ENCODE measurements at regions not wholly inside any gene's neighbourhood (a gene's known extent, or its start where the extent isn't known, plus 50 kb on each side); places are given as distances from the start of the nearest gene placed in this dataset.

- no peak for TF ChIP-seq MXI1 (IDR thresholded peaks at IDR 0.05; ENCODE audit: low read depth, low read length)
- no peak for TF ChIP-seq CTCF (IDR thresholded peaks at IDR 0.05)
- no peak for TF ChIP-seq REST (IDR thresholded peaks at IDR 0.05; ENCODE audit: low read depth, low read length)
- TF ChIP-seq CHD2 (IDR thresholded peaks at IDR 0.05; ENCODE audit: low read length, partially characterized antibody): no peak
- no peak for TF ChIP-seq USF1 (IDR thresholded peaks at IDR 0.05; ENCODE audit: borderline replicate concordance, low read depth)
- no peak for TF ChIP-seq USF2 (IDR thresholded peaks at IDR 0.05; ENCODE audit: borderline replicate concordance, low read depth, low read length)
- no peak for TF ChIP-seq MAX (IDR thresholded peaks at IDR 0.05; ENCODE audit: low read depth)
- H3K27me3 ChIP-seq (ENCODE audit: insufficient read depth): no peaks in the 10 kb centered on the region
- H3K9ac ChIP-seq: no peak overlapping the region
- H3F3A ChIP-seq (replicated peaks; ENCODE audit: insufficient read depth): no peaks in the 10 kb centered on the region
- H2AFZ ChIP-seq (ENCODE audit: low read depth): no peak overlapping the region
- H3K4me3 ChIP-seq (ENCODE audit: low read depth in 2 of 2, low read length in 1 of 2): no peak overlapping the region
- no peaks in the 10 kb centered on the region for H3K79me2 ChIP-seq (ENCODE audit: insufficient read depth)
- DNase-seq: no peak
- H3K4me2 ChIP-seq: no peak overlapping the region
- 5% methylated on average over 1 of the region's 1 CpG for WGBS (ENCODE audit: low lambda C conversion rate)
- H3K27ac ChIP-seq (ENCODE audit: low read depth in 2 of 2, low read length in 1 of 2): no peak overlapping the region
- H3K9me3 ChIP-seq: no peaks in the 10 kb centered on the region
- H3K9me2 ChIP-seq: no peaks in the 10 kb centered on the region
- no peaks in the 10 kb centered on the region for H3K4me1 ChIP-seq (ENCODE audit: control insufficient read depth in 1 of 2, insufficient read depth in 2 of 2, low read depth in 1 of 2, low read length in 1 of 2)
- no peaks in the 10 kb centered on the region for H3K36me3 ChIP-seq (replicated peaks in 1 of 2; ENCODE audit: control insufficient read depth in 1 of 2, insufficient read depth in 2 of 2, low read length in 1 of 2)
- CTCF ChIA-PET: no interaction called here
- no peaks in the 10 kb centered on the region for H4K20me1 ChIP-seq (ENCODE audit: insufficient read depth)
- POLR2A ChIA-PET: no interaction called here
Observed at GRCh38 chr20:17100506-17100905, 126.3 kb upstream of the PCSK2 start.

GRCh38 chr20:17107127-17107526, 119.7 kb upstream of the PCSK2 start:
- ChIA-PET CTCF (no interaction called here), POLR2A (no interaction called here)
- Histone ChIP-seq H3K9ac (no peak overlapping the region), H4K20me1 (ENCODE audit: insufficient read depth) (no peaks in the 10 kb centered on the region), H3K9me2 (no peaks in the 10 kb centered on the region), H3F3A (replicated peaks; ENCODE audit: insufficient read depth) (no peaks in the 10 kb centered on the region), H3K27me3 (ENCODE audit: insufficient read depth) (no peaks in the 10 kb centered on the region), H3K79me2 (ENCODE audit: insufficient read depth) (no peaks in the 10 kb centered on the region), H3K27ac (ENCODE audit: low read depth in 2 of 2, low read length in 1 of 2) (no peak overlapping the region), H3K4me1 (ENCODE audit: control insufficient read depth in 1 of 2, insufficient read depth in 2 of 2, low read depth in 1 of 2, low read length in 1 of 2) (no peaks in the 10 kb centered on the region), H3K36me3 (replicated peaks in 1 of 2; ENCODE audit: control insufficient read depth in 1 of 2, insufficient read depth in 2 of 2, low read length in 1 of 2) (no peaks in the 10 kb centered on the region), H3K4me2 (no peak overlapping the region), H3K9me3 (no peaks in the 10 kb centered on the region), H3K4me3 (ENCODE audit: low read depth in 2 of 2, low read length in 1 of 2) (no peak overlapping the region), H2AFZ (ENCODE audit: low read depth) (no peak overlapping the region)
- DNase-seq: no peak
- WGBS (ENCODE audit: low lambda C conversion rate): 27% methylated on average over 6 of the region's 6 CpGs
- TF ChIP-seq MAX (IDR thresholded peaks at IDR 0.05; ENCODE audit: low read depth): no peak
- TF ChIP-seq RXRA (IDR thresholded peaks at IDR 0.05; ENCODE audit: borderline replicate concordance, low read depth): no peak
- no peak for TF ChIP-seq FOXJ3 (CRISPR knock-in tag; IDR thresholded peaks at IDR 0.05)
- no peak for TF ChIP-seq FOSL2 (IDR thresholded peaks at IDR 0.05; ENCODE audit: borderline replicate concordance, low read depth)
- TF ChIP-seq FOXM1 (IDR thresholded peaks at IDR 0.05; ENCODE audit: low read depth): no peak
- TF ChIP-seq ZBTB33 (IDR thresholded peaks at IDR 0.05; ENCODE audit: borderline replicate concordance, low read depth): no peak
- no peak for TF ChIP-seq CTCF (IDR thresholded peaks at IDR 0.05)
- no peak for TF ChIP-seq MXI1 (IDR thresholded peaks at IDR 0.05; ENCODE audit: low read depth, low read length)

All from SK-N-SH (cell line).